Neutrophil (primary cell): ENCODE measurements at regions not wholly inside any gene's neighbourhood (a gene's known extent, or its start where the extent isn't known, plus 50 kb on each side); places are given as distances from the start of the nearest gene placed in this dataset.
"Not testable (repeated sequence)": the region's sequence is repeated elsewhere in the genome, so short reads cannot be mapped to it uniquely, and the experiment has no call there.

Experiments used
- H3K27ac ChIP-seq: fragments of 200-600 bp; sonication (generic); 2 replicates; pipeline ENCODE4 v1.5.1; 2016; ENCODE audit warnings: mild to moderate bottlenecking, moderate library complexity
- H3K27me3 ChIP-seq: fragments of 200-600 bp; sonication (generic); 2 replicates; pipeline ENCODE4 v1.6.0; 2016; ENCODE audit warnings: mild to moderate bottlenecking
- H3K36me3 ChIP-seq: fragments of 200-600 bp; sonication (generic); 2 replicates; pipeline ENCODE4 v1.5.1; 2017
- H3K4me1 ChIP-seq, 2 experiments: fragments of 200-600 bp in 1 of 2; sonication (generic) in 1 of 2; 1 replicate in 1 of 2; 2 replicates in 1 of 2; pipeline versions ENCODE4 v1.5.1 to v1.6.1; 2013 to 2016; ENCODE audit warnings: low read depth in 1 of 2, low read length in 1 of 2, mild to moderate bottlenecking in 1 of 2, moderate library complexity in 1 of 2; ENCODE audit not compliant: control insufficient read depth in 1 of 2, insufficient read depth in 1 of 2
- H3K4me3 ChIP-seq, 2 experiments: fragments of 200-600 bp in 1 of 2; sonication (generic) in 1 of 2; 1 replicate in 1 of 2; 2 replicates in 1 of 2; pipeline ENCODE4 v1.5.1; 2013 to 2016; ENCODE audit warnings: low read depth in 1 of 2, low read length in 1 of 2, mild to moderate bottlenecking in 1 of 2, moderate library complexity in 1 of 2
- H3K9me3 ChIP-seq: fragments of 200-600 bp; sonication (generic); 2 replicates; pipeline ENCODE4 v1.5.1; 2016
- TF ChIP-seq, protein P1 (sequence below): fragments of 200-600 bp; sonication (generic); IDR thresholded peaks from 2 replicates; pipeline ENCODE4 v1.5.1; 2016; ENCODE audit warnings: antibody characterized with exemption

- TF ChIP-seq, protein P1, sequence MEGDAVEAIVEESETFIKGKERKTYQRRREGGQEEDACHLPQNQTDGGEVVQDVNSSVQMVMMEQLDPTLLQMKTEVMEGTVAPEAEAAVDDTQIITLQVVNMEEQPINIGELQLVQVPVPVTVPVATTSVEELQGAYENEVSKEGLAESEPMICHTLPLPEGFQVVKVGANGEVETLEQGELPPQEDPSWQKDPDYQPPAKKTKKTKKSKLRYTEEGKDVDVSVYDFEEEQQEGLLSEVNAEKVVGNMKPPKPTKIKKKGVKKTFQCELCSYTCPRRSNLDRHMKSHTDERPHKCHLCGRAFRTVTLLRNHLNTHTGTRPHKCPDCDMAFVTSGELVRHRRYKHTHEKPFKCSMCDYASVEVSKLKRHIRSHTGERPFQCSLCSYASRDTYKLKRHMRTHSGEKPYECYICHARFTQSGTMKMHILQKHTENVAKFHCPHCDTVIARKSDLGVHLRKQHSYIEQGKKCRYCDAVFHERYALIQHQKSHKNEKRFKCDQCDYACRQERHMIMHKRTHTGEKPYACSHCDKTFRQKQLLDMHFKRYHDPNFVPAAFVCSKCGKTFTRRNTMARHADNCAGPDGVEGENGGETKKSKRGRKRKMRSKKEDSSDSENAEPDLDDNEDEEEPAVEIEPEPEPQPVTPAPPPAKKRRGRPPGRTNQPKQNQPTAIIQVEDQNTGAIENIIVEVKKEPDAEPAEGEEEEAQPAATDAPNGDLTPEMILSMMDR = no peak
- Histone ChIP-seq H3K27me3 (no peaks in the 10 kb centered on the region), H3K27ac (no peak overlapping the region), H3K4me3 (no peak overlapping the region), H3K36me3 (no peaks in the 10 kb centered on the region), H3K4me1 (no peaks in the 10 kb centered on the region), H3K9me3 (no peaks in the 10 kb centered on the region)
These were observed 134.4 kb downstream of the S1PR1 start for GRCh38 chr1:101371259-101371658.

DNA sequence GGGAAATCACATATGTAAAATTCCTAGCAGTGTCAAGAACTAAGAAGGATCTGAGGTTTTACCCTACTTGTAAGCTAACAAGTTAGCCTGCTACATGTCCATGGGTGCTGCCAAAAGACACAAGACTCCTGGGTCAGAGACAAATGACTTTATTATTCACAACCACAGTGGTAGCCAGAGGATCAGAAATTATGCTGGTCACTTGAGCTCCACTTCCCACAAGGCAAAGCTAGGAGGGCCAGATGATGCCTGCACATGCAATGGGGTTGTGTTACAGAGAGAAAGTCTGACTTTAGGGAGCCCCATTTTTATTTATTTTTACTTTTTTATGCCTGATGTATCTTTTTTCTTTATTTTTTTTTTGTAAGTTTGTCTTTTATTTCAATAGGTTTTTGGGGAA is 136.8 kb downstream of the S1PR1 start:
- Histone ChIP-seq H3K27me3 (no peaks in the 10 kb centered on the region), H3K36me3 (no peaks in the 10 kb centered on the region), H3K4me3 (no peak overlapping the region), H3K27ac (no peak overlapping the region), H3K9me3 (no peaks in the 10 kb centered on the region), H3K4me1 (no peaks in the 10 kb centered on the region)
- TF ChIP-seq, protein P1 = no peak

GRCh38 chr1:101375448-101375847 is 138.6 kb downstream of the S1PR1 start:
- not testable (repeated sequence) for H3K4me1 ChIP-seq, H3K4me3 ChIP-seq, H3K36me3 ChIP-seq, H3K27ac ChIP-seq, H3K9me3 ChIP-seq, H3K27me3 ChIP-seq

DNA sequence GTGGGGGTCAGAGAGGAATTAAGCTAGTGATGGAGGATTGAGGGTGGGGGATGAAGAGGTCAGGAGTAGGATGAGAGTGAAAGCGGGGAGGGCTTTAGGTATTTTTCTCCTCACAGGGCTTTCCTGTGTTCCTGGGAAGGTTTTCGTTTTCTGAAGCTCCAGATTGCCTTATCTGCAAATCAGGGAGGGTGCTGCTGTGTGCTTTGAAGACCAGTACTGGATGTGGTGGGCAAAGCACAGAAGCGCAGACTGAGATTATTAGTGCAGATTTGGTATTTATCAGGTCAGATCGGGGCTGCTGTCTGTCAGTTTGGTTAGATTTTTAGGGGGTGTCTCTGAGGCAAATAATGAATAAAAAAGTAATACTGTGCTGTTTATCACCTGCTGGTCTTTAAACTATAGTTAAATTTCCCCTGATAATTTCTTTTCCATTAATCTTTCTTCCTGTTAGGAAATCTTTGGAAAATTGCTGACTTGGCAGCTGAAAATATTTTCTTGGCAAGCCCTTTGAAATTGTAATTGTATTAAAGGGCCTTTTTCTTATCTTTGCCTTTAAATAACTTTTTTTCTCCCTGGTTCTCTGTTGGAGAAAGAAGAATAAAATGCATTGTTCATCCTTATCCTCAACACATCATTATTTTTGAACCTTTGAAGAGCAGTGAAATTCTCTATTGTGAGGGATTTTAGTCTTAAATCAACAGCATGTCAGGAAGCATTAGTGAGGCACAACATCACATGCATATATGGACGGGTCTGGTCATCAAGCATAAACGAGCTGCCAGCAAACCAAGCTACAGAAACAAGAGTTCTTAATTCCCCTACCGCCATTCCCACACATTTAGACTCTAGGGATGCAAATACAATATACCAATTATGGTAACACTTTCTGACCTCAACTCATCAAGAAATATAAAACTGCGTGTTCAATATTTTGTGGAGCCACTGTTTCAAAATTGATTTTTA is 139.6 kb downstream of the S1PR1 start:
- H3K4me1 ChIP-seq = no peaks in the 10 kb centered on the region
- H3K36me3 ChIP-seq = no peaks in the 10 kb centered on the region
- no peaks in the 10 kb centered on the region for H3K27me3 ChIP-seq
- H3K27ac ChIP-seq = no peak overlapping the region
- no peak overlapping the region for H3K4me3 ChIP-seq
- H3K9me3 ChIP-seq = no peaks in the 10 kb centered on the region
- TF ChIP-seq, protein P1 = no peak

- Histone ChIP-seq H3K4me1 (no peaks in the 10 kb centered on the region), H3K27me3 (no peaks in the 10 kb centered on the region), H3K36me3 (no peaks in the 10 kb centered on the region), H3K4me3 (no peak overlapping the region), H3K9me3 (no peaks in the 10 kb centered on the region), H3K27ac (no peak overlapping the region)
- TF ChIP-seq, protein P1 = no peak
These were observed 140.4 kb downstream of the S1PR1 start for GRCh38 chr1:101377084-101377835.

DNA sequence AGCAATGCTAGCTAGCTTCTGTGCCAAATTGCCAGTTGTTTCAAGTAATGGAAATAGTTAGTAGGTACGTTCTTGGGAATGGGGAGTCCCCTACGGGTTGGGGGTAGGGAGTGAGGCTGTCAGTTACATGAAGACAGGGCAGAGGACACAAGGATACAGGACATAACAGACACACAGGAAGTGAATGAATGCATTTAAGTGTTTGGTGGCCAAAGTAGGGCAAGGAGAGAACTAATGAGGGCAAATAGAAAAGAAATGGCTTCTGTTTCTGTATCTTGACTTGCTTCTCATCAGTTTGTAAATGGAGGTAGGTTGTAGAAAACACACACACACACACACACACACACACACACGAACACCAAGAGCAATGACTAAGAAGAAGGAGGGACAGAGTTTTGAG is 142.2 kb downstream of the S1PR1 start:
- TF ChIP-seq, protein P1 = no peak
- Histone ChIP-seq H3K27me3 (no peaks in the 10 kb centered on the region), H3K9me3 (no peaks in the 10 kb centered on the region), H3K4me1 (no peaks in the 10 kb centered on the region), H3K36me3 (no peaks in the 10 kb centered on the region), H3K4me3 (no peak overlapping the region), H3K27ac (no peak overlapping the region)
